ENCODE measurements at regions not wholly inside any gene's neighbourhood (a gene's known extent, or its start where the extent isn't known, plus 50 kb on each side); places are given as distances from the start of the nearest gene placed in this dataset.

DNA sequence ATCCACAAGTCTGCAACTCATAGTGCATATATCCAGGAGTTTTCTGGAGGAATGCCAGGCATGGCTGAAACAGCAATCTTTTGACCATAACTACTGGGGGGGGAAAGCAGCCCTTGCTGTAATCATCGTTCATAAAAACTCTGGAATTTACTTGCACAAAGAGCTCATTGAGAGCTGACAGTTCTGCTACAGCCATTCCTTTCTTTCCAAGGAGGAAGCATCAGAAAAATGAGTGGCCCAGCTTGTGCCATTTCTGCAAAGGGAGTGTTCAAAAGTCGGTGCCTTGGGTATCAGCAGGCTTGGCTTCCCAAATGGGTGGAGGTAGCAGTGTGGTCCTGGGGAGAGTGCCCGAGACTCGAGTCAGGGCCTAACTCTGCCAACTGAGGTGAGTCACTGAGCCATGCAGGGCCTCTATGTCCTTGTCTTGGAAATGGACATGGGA, 101.5 kb downstream of the GCNT1 start:
- Mint-ChIP-seq H3K4me3 (no peak overlapping the region), H3K27ac (no peak overlapping the region), H3K4me1 (peaks cover 17% of the 10 kb centered on the region), H3K9me3 (peaks cover 14% of the 10 kb centered on the region), H3K36me3 (peaks cover 2% of the 10 kb centered on the region; the same call in 1 of the 2 replicates), H3K27me3 (ENCODE audit: low read depth) (no peaks in the 10 kb centered on the region)
- ChIA-PET POLR2A (no interaction called here), CTCF (no interaction called here)
- ATAC-seq = no peak
- TF ChIP-seq NR1H2 (CRISPR knock-in tag; IDR thresholded peaks at IDR 0.05) (no peak), PRRX2 (CRISPR knock-in tag; IDR thresholded peaks at IDR 0.05) (no peak), SMAD3 (CRISPR knock-in tag; IDR thresholded peaks at IDR 0.05; ENCODE audit: borderline replicate concordance) (no peak), RELA (CRISPR knock-in tag; IDR thresholded peaks at IDR 0.05; ENCODE audit: borderline replicate concordance) (no peak), MYBL2 (CRISPR knock-in tag; IDR thresholded peaks at IDR 0.05) (no peak)
- TF ChIP-seq, protein P1, sequence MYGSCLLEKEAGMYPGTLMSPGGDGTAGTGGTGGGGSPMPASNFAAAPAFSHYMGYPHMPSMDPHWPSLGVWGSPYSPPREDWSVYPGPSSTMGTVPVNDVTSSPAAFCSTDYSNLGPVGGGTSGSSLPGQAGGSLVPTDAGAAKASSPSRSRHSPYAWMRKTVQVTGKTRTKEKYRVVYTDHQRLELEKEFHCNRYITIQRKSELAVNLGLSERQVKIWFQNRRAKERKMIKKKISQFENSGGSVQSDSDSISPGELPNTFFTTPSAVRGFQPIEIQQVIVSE (CRISPR knock-in tag; IDR thresholded peaks at IDR 0.05; ENCODE audit: borderline replicate concordance) = no peak
- no peak for DNase-seq (ENCODE audit: low spot score)

- H3K36me3 Mint-ChIP-seq = peaks cover 2% of the 10 kb centered on the region; the same call in 1 of the 2 replicates
These were observed 102.2 kb downstream of the GCNT1 start for GRCh38 chr9:76561050-76561713.

More at GRCh38 chr9:76561050-76561713, 102.2 kb downstream of the GCNT1 start:
- no peak for DNase-seq (ENCODE audit: low spot score)
- Mint-ChIP-seq H3K27me3 (ENCODE audit: low read depth) (no peaks in the 10 kb centered on the region), H3K4me3 (no peak overlapping the region), H3K27ac (no peak overlapping the region), H3K4me1 (peaks cover 17% of the 10 kb centered on the region), H3K9me3 (peaks cover 14% of the 10 kb centered on the region)
- no peak for ATAC-seq
- ChIA-PET POLR2A (interaction anchor here (0.6 kb wide), 1 partner anchor 51 kb away, joined by 3 read pairs; no protein-coding TSS in a partner anchor), CTCF (no interaction called here)
- no peak for TF ChIP-seq CBFB (CRISPR knock-in tag; IDR thresholded peaks at IDR 0.05; ENCODE audit: low read depth)
